GM18520 (cell line): ENCODE measurements at regions not wholly inside any gene's neighbourhood (a gene's known extent, or its start where the extent isn't known, plus 50 kb on each side); places are given as distances from the start of the nearest gene placed in this dataset.
"Not testable (repeated sequence)": the region's sequence is repeated elsewhere in the genome, so short reads cannot be mapped to it uniquely, and the experiment has no call there.

Experiments used
- ATAC-seq: cut with Tn5 transposase; IDR thresholded peaks from one replicate; pipeline ENCODE4 v1.9.1; 2021; ENCODE audit not compliant: unreplicated experiment

DNA sequence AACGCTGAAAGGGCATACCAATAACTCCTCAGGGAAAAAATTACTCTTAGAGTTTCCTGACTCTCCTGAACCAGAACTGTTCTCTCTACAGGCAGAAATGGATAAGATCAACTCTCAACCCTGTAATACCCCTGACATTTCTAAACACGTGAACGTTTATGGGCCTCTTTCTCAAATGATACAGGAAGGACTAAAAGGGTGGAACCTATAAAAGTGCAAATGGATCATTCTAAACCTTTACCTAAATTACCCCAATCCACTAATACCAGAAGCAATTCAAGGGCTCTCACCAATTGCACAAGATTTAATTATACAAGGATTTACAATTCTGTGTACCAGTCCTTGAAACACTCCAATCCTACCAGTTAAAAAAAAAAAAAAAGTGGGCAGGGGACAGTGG is 98.0 kb upstream of the FAM174B start:
- ATAC-seq: no peak

DNA sequence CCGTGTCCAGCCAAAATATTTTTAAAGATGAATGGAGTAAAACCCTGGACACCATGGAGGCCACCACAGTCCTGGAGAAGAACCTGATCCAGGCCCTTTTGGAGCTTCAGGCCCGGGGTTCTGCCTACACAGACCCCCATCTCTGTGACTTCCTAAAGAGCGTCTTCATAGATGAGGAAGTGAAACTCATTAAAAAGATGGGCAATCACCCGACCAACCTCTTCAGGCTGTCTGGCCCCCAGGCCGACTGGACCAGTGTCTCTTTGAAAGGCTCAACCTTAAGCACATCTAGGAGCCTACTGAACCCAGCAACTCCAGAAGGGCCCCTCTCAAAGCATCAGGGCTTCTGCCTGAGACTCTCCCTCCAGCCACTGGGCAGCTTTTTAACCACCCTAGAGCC is 107.9 kb upstream of the FAM174B start:
- no peak for ATAC-seq

DNA sequence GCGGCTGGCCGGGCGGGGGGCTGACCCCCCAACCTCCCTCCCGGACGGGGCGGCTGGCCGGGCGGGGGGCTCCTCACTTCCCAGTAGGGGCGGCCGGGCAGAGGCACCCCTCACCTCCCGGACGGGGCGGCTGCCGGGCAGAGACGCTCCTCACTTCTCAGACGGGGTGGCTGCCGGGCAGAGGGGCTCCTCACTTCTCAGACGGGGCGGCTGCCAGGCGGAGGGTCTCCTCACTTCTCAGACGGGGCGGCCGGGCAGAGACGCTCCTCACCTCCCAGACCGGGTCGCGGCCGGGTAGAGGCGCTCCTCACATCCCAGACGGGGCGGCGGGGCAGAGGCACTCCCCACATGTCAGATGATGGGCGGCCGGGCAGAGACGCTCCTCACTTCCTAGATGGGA is 112.6 kb upstream of the FAM174B start:
- ATAC-seq: not testable (repeated sequence)

DNA sequence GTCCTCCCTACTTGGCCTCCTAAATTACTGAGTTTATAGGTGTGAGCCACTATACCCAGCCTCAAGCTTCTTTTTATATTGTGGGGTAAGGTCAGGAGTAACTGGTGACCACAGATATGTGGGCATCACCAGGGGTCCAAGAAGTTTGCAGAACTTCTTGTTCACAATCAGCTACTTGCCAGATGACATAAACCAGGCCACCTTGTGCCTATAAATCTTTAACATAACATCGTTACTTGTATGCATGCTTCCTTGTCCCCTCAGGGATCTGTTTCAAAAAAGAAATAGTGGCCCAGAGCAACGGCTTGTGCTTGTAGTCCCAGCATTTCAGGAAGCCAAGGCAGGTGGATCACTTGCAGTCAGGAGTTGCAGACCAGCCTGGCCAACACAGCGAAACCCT is 115.1 kb upstream of the FAM174B start:
- ATAC-seq: no peak

DNA sequence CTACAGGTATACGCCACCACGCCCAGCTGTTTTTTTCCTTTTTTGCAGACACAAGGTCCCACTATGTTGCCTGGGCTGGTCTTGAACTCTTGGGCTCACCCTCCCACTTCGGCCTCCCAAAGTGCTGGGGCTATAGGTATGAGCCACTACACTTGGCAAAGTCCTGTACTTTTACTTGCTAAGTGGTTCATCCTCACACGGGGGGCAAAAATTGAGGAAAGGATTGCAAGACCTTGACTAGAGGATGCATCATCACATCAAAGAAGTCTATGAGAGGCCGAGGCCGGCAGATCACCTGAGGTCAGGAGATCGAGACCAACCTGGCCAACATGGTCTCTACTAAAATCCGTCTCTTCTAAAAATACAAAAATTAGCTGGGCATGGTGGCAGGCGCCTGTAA is 116.5 kb upstream of the FAM174B start:
- ATAC-seq: no peak

DNA sequence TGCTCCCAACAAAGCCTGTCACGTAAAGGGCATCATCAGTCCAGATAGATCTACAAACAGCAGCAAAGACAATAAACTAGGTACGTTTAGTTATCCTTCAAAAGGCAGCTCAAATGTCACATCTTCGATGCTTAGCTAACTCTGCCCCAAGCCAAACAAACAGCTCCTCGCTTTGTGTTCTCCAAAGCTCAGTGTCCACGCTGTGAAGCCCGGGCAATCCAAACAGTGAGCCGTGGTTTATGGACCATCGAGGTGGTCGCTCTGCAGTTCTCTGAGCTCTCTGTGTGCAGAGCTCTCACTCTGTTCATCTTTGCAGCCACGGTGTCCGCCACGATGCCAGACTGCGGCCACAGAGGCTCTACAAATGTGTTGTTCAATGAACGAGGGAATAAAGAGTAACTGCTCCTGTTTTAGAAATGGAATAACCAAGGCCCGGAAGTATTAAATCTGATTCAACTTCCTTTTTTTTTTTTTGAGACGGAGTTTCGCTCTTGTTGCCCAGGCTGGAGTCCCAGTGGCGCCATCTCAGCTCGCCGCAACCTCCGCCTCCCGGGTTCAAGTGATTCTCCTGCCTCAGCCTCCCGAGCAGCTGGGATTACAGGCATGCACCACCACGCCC is 117.2 kb upstream of the FAM174B start:
- ATAC-seq: no peak

DNA sequence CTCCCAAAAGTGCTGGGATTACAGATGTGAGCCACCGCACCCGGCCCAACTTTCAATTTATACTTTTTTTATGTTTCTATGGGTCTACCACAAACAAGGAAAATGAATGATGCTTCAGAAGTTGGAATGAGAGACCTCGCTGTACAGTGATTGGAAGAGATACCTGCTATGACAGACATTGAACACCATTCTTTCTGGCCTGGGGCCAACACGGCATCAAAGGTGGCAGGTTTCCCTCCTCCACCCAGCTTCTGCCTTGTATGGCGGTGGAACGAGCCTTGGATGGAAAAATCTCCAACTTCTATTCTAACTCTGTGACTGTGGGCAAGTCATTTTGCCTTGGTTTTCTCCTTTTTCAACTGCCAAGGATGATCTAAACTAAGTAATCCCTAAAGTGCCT is 117.8 kb upstream of the FAM174B start:
- ATAC-seq: no peak

DNA sequence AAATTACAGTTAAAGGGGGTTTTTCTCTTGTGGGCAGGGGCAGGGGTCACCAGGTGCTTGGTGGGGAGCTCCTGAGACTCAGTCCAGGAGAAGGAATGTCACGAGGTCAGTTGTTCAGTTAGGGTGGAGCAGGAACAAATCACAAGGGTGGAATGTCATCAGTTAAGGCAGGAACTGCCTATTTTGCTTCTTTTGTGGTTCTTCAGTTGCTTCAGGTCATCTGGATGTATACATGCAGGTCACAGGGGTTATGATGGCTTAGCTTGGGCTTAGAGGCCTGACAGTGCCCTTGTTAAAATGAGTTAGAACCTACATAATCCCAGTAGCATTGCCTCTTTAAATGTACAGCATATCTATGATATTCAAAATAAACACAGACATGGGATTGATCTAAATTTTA is 120.2 kb upstream of the CHD2 start:
- no peak for ATAC-seq

DNA sequence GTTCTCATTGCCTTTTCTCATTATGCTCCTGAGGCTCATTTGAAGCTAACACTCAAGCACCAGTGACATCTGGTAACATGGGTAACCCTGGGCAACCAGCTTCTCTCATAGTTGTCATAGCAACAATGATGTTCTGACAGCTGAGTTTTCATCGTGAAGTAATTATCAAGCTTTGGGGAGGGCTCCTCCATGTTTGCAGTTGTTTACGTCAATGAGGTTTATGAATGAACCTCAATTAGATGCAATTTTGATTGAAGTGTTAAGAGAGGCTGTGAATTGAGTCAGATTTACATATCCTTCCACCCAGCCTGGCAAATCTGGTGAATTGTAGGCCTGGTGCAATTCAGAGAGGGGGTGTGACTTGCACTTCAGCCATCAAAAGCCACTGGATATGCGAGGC is 119.3 kb upstream of the CHD2 start:
- ATAC-seq: no peak

DNA sequence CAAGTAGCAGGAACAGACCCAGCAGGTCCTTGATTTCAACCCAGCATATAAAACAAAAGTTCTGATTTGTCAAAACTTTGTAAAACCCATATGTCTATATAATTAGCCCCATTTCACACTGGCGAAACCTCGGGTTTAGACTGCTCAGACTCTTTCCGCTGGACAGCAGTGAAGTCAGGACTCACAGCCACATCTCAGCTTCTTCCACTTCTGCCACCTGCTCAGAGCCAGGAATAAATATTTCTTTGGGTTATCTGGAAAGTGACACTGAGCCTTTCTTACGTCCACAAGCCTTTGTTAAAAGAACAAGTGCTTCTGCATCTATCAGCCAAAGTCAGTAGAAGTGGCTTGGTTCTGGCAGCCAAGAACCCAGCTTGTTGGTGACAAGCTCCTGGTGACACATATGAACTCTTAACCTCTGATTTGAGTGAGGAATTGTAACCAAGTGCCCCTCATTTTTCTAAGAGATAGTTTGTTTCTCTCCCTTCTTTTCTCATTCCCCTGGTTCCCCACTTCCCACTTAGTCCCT is 118.1 kb upstream of the CHD2 start:
- no peak for ATAC-seq

DNA sequence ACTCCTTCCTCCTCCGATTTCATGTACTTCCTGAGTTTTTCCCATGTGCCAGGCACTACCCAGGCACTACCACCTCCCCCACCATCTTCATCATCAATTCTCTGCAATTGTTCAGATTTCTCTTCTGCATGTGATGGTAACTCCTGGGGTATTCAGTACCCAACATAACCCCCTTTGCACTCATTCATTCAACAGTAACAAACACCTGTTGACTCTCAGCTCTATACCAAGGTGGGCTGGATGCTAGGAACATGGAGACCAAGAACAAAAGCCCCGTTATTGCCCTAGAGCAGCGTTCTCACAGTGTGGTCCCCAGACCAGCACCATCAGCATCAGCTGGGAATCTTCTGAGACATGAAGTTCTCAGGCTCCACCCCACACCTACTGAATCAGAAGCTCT is 113.0 kb upstream of the CHD2 start:
- ATAC-seq: no peak

DNA sequence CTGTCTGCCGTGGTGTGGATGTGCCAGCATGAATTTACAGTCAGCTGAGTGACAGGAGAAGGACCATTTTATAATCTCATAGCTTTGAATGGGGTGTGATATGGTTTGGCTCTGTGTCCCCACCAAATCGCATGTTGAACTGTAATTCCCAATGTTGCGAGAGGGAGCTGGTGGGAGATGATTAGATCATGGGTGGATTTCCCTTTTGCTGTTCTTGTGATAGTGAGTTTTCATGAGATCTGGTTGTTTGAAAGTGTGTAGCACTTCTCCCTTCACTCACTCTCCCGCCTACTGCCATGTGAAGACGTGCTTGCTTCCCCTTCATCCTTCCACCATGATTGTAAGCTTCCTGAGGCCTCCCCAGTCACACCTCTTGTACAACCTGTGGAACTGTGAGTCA is 111.9 kb upstream of the CHD2 start:
- ATAC-seq: no peak

DNA sequence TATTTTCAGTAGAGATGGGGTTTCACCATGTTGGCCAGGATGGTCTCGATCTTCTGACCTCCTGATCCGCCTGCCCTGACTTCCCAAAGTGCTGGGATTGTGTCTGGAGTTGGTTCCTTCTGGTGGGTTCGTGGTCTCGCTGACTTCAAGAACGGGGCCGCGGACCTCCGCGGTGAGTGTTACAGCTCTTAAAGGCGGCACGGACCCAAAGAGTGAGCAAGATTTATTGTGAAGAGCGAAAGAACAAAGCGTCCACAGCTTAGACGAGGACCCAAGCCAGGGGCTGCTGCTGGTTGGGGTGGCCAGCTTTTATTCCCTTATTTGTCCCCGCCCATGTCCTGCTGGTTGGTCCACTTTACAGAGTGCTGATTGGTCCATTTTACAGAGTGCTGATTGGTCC is 111.3 kb upstream of the CHD2 start:
- ATAC-seq: not testable (repeated sequence)

DNA sequence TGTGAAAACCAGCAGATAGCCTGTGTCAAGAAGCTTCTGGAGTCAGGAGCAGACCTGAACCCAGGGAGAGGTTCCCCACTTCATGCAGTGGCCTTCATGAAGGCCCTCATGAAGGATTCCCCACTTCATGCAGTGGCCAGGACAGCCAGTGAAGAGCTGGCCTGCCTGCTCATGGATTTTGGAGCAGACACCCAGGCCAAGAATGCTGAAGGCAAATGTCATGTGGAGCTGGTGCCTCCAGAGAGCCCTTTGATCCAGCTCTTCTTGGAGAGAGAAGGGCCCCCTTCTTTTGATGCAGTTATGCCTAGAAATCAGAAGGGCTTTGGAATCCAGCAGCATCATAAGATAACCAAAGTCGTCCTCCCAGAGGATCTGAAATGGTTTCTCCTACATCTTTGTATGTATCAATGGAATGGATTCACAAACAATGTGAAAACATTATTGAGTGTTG is 103.9 kb upstream of the CHD2 start:
- no peak for ATAC-seq

DNA sequence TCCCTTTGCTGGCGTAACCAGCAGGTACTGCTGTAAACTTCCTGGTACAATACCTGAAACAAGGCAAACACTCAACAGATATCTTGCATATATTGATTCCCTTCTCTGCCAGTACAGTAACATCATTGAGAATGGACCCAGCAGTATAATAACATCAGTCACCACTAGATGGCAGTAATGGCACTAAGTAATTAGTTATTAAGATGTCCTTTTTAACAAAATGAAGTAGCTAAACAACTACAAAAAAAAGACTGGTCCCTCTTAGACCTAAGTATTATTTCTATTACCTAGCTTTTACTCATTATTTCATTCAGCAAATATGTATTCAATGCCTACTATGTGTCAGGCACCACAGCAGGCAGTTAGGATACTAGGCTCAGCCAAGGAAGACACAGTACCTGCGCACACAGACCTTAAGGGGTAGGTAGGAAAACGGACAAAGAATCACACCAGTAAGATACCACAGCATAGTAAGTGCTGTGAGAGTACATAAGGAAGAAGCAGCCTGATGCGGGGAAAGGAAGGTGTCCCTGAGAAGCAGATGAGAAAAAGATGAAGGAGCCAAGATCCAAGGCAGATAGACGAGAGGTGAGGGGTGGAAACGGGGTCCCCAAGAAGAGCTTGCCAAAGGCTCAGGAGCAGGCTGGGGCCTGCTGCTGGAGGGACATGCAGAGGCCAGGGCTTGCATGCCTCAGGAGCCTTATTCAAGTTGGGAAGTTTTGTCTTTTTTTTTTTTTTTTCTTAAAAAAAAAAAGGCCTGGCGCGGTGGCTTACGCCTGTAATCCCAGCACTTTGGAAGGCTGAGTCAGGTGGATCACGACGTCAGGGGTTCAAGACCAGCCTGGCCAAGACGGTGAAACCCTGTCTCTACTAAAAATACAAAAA is 102.7 kb upstream of the CHD2 start:
- ATAC-seq: peak; percentile 63

DNA sequence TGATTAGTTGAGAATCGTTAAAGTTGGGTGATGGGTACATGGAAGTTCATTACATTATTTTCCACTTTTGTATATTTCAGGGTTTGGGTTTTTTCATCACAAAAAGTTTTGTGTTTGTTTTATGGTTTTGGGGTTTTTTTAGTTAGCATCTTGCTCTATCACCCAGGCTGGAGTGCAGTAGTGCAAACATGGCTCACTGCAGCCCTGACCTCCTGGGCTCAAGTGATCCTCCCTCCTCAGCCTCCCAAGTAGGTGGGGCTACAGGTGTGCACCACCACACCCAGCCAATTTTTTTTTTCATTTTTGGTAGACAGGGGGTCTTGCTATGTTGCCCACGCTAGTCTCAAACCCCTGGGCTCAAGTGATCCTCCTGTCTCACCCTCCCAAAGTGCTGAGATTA is 100.1 kb upstream of the CHD2 start:
- ATAC-seq: no peak

DNA sequence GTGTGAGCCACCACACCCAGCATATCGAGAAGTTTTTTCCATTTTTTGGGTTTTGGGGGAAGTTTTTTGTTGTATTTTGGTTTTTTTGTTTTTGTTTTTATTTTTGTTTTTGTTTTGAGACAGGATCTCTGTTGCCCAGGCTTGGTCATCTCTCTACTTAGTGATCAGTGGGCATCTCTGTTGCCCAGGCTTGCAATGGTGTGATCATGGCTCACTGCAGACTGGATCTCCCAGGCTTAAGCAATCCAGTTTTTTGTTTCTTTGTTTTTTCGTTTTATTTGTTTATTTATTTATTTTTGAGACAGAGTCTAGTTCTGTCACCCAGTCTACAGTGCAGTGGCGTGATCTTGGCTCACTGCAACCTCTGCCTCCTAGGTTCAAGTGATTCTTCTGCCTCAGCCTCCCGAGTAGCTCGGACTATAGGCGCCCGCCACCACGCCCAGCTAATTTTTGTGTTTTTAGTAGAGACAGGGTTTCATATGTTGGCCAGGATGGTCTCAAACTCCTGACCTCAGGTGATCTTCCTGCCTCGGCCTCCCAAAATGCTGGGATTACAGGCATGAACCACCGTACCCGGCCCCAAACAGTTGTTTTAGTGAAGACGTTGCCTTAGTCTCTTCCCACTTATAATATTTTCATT is 99.6 kb upstream of the CHD2 start:
- ATAC-seq: not testable (repeated sequence)

DNA sequence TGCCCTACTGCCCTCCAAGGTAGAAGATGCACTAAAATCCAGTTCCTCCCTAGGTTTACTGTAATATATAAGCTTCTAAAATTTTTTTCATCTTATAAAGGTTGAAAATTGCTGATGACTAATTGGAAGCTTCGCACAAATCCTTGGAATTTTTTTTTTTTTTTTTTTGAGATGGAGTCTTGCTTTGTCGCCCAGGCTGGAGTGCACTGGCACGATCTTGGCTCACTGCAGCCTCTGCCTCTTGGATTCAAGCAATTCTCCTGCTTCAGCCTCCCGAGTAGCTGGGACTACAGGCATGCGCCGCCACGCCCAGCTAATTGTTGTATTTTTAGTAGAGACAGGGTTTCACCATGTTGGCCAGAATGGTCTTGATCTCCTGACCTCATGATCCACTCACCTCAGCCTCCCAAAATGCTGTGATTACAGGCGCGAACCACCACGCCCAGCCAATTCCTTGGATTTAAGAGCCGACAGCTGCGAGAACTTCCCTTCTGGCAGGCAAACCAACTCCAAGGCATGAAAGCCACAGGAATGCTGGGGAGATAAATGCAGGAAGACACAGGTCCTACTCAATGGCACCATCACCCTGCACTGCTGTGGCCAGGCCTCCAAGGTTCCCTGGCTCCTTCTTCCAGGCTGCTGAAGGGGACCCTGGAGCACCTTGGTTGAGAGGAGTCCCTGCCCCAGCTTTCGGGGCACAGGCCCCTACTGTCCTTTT is 98.9 kb upstream of the CHD2 start:
- ATAC-seq: not testable (repeated sequence)

DNA sequence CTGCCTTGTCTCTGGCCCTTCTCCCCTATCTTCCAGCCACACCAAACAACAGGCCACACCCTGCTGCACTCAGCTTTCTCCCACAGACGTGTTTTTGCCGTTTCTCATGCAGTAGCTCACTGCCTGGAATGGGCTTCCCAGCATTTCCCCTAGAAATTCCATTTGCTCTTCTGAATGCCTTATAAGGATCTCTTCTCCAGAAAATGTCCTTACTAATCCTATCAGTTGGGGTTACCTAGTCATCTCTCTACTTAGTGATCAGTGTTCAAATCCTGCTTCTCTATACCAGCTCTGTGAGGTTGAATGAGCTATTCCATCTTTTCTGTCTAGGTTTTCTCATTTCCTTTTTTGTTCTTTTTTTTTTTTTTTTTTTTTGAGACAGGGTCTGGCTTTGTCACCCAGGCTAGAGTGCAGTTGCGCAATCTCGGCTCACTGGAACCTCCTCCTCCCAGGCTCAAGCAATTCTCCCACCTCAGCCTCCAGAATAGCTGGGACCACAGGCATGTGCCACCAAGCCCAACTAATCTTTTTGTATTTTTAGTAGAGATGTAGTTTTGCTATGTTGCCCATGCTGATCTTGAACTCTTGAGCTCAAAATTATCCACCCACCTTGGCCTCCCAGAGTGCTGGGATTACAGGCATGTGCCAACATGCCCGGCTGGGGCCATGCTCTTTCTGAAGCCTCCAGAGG is 98.2 kb upstream of the CHD2 start:
- no peak for ATAC-seq

DNA sequence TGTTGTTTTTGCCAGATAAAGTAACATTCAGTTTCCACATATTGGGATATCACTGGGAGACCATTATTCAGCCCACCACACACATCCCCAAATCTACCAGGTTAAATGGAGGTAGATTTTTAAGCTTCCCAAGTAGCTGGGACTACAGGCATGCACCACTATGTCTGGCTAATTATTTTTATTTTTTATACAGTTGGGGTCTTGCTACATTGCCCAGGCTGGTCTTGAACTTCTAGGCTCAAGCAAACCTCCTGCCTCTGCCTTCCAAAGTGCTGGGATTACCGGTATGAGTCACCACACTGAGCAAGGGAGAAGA is 96.6 kb upstream of the CHD2 start:
- no peak for ATAC-seq
